ENCODE measurements at regions not wholly inside any gene's neighbourhood (a gene's known extent, or its start where the extent isn't known, plus 50 kb on each side); places are given as distances from the start of the nearest gene placed in this dataset.

DNA sequence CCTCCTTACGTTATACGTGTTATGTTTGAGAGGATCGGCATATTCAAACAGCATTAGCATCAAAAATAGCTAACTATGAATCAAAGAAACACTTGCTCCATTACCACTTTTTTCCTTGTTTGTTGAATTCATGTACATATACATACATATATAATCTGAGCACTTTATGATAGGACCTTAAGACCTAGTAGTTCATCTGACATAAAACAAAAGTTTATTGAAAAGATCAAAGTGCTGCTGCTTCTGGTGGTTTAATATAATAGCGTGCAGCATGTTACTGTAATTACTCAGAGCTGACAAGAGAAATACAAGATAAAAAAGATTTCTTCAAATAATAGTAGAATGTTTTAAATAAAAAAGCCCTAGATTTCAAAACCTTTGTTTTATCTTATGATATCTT is 1850.9 kb upstream of the LRRTM1 start:
- no peak for TF ChIP-seq ZNF622 (IDR thresholded peaks at IDR 0.05)
- TF ChIP-seq, protein P1, sequence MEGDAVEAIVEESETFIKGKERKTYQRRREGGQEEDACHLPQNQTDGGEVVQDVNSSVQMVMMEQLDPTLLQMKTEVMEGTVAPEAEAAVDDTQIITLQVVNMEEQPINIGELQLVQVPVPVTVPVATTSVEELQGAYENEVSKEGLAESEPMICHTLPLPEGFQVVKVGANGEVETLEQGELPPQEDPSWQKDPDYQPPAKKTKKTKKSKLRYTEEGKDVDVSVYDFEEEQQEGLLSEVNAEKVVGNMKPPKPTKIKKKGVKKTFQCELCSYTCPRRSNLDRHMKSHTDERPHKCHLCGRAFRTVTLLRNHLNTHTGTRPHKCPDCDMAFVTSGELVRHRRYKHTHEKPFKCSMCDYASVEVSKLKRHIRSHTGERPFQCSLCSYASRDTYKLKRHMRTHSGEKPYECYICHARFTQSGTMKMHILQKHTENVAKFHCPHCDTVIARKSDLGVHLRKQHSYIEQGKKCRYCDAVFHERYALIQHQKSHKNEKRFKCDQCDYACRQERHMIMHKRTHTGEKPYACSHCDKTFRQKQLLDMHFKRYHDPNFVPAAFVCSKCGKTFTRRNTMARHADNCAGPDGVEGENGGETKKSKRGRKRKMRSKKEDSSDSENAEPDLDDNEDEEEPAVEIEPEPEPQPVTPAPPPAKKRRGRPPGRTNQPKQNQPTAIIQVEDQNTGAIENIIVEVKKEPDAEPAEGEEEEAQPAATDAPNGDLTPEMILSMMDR (IDR thresholded peaks at IDR 0.05 in 2 of 3, conservative IDR thresholded peaks at IDR 0.05 in 1 of 3; ENCODE audit: control insufficient read depth in 2 of 3, extremely low read depth in 1 of 3, insufficient read depth in 1 of 3, low read depth in 3 of 3, low read length in 3 of 3): no peak
- no peak for TF ChIP-seq YBX1 (IDR thresholded peaks at IDR 0.05)
- TF ChIP-seq EED (IDR thresholded peaks at IDR 0.05; ENCODE audit: low read depth): no peak
- TF ChIP-seq HCFC1 (IDR thresholded peaks at IDR 0.05; ENCODE audit: low read length): no peak
- no peak for TF ChIP-seq MLLT1 (IDR thresholded peaks at IDR 0.05)
- TF ChIP-seq POLR2A (IDR thresholded peaks at IDR 0.05; ENCODE audit: low read depth, low read length): no peak
- no peak for TF ChIP-seq MXI1 (IDR thresholded peaks at IDR 0.05; ENCODE audit: low read depth, low read length)
- TF ChIP-seq, protein P2, sequence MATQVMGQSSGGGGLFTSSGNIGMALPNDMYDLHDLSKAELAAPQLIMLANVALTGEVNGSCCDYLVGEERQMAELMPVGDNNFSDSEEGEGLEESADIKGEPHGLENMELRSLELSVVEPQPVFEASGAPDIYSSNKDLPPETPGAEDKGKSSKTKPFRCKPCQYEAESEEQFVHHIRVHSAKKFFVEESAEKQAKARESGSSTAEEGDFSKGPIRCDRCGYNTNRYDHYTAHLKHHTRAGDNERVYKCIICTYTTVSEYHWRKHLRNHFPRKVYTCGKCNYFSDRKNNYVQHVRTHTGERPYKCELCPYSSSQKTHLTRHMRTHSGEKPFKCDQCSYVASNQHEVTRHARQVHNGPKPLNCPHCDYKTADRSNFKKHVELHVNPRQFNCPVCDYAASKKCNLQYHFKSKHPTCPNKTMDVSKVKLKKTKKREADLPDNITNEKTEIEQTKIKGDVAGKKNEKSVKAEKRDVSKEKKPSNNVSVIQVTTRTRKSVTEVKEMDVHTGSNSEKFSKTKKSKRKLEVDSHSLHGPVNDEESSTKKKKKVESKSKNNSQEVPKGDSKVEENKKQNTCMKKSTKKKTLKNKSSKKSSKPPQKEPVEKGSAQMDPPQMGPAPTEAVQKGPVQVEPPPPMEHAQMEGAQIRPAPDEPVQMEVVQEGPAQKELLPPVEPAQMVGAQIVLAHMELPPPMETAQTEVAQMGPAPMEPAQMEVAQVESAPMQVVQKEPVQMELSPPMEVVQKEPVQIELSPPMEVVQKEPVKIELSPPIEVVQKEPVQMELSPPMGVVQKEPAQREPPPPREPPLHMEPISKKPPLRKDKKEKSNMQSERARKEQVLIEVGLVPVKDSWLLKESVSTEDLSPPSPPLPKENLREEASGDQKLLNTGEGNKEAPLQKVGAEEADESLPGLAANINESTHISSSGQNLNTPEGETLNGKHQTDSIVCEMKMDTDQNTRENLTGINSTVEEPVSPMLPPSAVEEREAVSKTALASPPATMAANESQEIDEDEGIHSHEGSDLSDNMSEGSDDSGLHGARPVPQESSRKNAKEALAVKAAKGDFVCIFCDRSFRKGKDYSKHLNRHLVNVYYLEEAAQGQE (IDR thresholded peaks at IDR 0.05; ENCODE audit: low read depth, low read length): no peak
- no peak for TF ChIP-seq NFIC (IDR thresholded peaks at IDR 0.05; ENCODE audit: low read depth, low read length)
- no peak for TF ChIP-seq RFX5 (IDR thresholded peaks at IDR 0.05; ENCODE audit: low read depth, low read length)
- no peak for TF ChIP-seq RAD21 (IDR thresholded peaks at IDR 0.05; ENCODE audit: insufficient read depth, low read depth, low read length)
- no peak for TF ChIP-seq CEBPB (IDR thresholded peaks at IDR 0.05; ENCODE audit: borderline replicate concordance in 1 of 2, low read depth in 2 of 2, low read length in 2 of 2)
